Lung (tissue), 11 donors: ENCODE measurements at regions not wholly inside any gene's neighbourhood (a gene's known extent, or its start where the extent isn't known, plus 50 kb on each side); places are given as distances from the start of the nearest gene placed in this dataset.

Experiments
- ATAC-seq: fragments of 200-7000 bp; cut with Tn5 transposase; one replicate; pipeline ENCODE4 v1.9.1; 2020; ENCODE audit warnings: moderate number of reproducible peaks; ENCODE audit not compliant: insufficient read depth, low FRiP score
- DNase-seq, 3 donors: peaks; one replicate each; pipeline ENCODE4 v3.0.0-alpha.2; 2013 to 2017
- H3K27ac ChIP-seq, 2 donors: one replicate each; pipeline ENCODE4 v1.5.1; 2013; ENCODE audit warnings: mild to moderate bottlenecking in 2 of 2, moderate library complexity in 2 of 2, control low read depth in 1 of 2, inconsistent platforms in 1 of 2, low read depth in 1 of 2, low read length in 1 of 2
- H3K27me3 ChIP-seq, 3 donors: one replicate each; pipeline ENCODE4 v1.5.1; 2013; ENCODE audit warnings: low read length in 2 of 3; ENCODE audit not compliant: control insufficient read depth in 3 of 3, insufficient read depth in 3 of 3
- H3K36me3 ChIP-seq, 4 donors: one replicate each; pipeline ENCODE4 v1.5.1; 2013; ENCODE audit warnings: low read length in 4 of 4, mild to moderate bottlenecking in 1 of 4, moderate library complexity in 1 of 4; ENCODE audit not compliant: control insufficient read depth in 4 of 4, insufficient read depth in 4 of 4
- H3K4me1 ChIP-seq, 5 donors: one replicate each; pipeline ENCODE4 v1.5.1; 2013; ENCODE audit warnings: low read length in 5 of 5, mild to moderate bottlenecking in 2 of 5, moderate library complexity in 1 of 5; ENCODE audit not compliant: control insufficient read depth in 5 of 5, insufficient read depth in 5 of 5
- H3K4me3 ChIP-seq: one replicate; pipeline ENCODE4 v1.5.1; 2013; ENCODE audit warnings: mild to moderate bottlenecking, control low read depth, moderate library complexity
- H3K9ac ChIP-seq, 2 donors: one replicate each; pipeline ENCODE4 v1.5.1; 2013; ENCODE audit warnings: low read length in 2 of 2, control low read depth in 1 of 2; ENCODE audit not compliant: insufficient read depth in 1 of 2
- H3K9me3 ChIP-seq, 4 donors: one replicate each; pipeline ENCODE4 v1.5.1; 2013; ENCODE audit warnings: low read length in 3 of 4, mild to moderate bottlenecking in 1 of 4, moderate library complexity in 1 of 4; ENCODE audit not compliant: control insufficient read depth in 4 of 4, insufficient read depth in 3 of 4
- WGBS, 2 donors: extraction: QIAGEN DNeasy Blood & Tissue Kit; methylation state at CpG; one replicate each; pipeline ENCODE4 v1.1.7; 2013; 5-methylcytosine and 5-hydroxymethylcytosine counted together
- TF ChIP-seq, protein P1 (sequence below): IDR thresholded peaks from 2 replicates; pipeline ENCODE4 v1.5.1; 2012; ENCODE audit warnings: mild to moderate bottlenecking; ENCODE audit errors: control extremely low read depth, extremely low read depth
- donor health status: control.
- donor health status: control.
- donor health status: Bipolar disorder and iron deficiency.
- donor health status: healthy.
- donor health status: DM: yes; HTN: yes; CAD: no.

GRCh38 chr4:176561368-176561767 is 231.4 kb downstream of the VEGFC start:
- Histone ChIP-seq H3K27ac (no peak overlapping the region), H3K36me3 (no peaks in the 10 kb centered on the region), H3K27me3 (no peaks in the 10 kb centered on the region), H3K4me1 (peaks cover 0 to 33% (median 0%) of the 10 kb centered on the region in 5 donors), H3K9ac (no peak overlapping the region), H3K9me3 (no peaks in the 10 kb centered on the region), H3K4me3 (no peak overlapping the region)
- no peak for DNase-seq
- no peak for ATAC-seq
- 94 to 97% methylated on average over 4 of the region's 4 CpGs for WGBS, 2 donors
- TF ChIP-seq, protein P1, sequence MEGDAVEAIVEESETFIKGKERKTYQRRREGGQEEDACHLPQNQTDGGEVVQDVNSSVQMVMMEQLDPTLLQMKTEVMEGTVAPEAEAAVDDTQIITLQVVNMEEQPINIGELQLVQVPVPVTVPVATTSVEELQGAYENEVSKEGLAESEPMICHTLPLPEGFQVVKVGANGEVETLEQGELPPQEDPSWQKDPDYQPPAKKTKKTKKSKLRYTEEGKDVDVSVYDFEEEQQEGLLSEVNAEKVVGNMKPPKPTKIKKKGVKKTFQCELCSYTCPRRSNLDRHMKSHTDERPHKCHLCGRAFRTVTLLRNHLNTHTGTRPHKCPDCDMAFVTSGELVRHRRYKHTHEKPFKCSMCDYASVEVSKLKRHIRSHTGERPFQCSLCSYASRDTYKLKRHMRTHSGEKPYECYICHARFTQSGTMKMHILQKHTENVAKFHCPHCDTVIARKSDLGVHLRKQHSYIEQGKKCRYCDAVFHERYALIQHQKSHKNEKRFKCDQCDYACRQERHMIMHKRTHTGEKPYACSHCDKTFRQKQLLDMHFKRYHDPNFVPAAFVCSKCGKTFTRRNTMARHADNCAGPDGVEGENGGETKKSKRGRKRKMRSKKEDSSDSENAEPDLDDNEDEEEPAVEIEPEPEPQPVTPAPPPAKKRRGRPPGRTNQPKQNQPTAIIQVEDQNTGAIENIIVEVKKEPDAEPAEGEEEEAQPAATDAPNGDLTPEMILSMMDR, result no peak

DNA sequence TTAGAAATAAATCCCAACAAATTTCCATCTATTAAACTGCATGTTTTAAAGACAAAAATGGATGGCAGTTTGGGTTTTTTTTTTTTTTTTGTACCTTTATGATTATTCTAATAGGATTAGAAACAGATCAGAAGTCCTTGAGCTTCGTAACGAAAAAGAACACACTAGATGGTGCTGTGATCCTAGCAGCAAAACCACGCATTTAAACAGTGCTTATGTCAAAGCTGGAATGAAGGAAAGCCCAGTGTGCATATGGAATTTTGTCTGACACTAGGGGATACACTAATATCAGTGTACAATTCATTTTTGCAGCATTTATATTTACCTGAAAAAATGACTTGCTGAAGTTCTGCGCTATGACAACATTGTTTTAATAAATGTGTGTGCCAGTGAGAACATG is 229.1 kb downstream of the VEGFC start:
- peak; percentile 32 to 92 (median 85) for DNase-seq
- no peaks in the 10 kb centered on the region for H3K36me3 ChIP-seq
- TF ChIP-seq, protein P1, result no peak
- ATAC-seq, result no peak
- no peak overlapping the region for H3K4me3 ChIP-seq
- 70 to 73% methylated on average over 4 of the region's 4 CpGs for WGBS, 2 donors
- peaks cover 0 to 16% (median 0%) of the 10 kb centered on the region in 5 donors for H3K4me1 ChIP-seq
- no peaks in the 10 kb centered on the region for H3K27me3 ChIP-seq
- no peaks in the 10 kb centered on the region for H3K9me3 ChIP-seq
- H3K9ac ChIP-seq, result no peak overlapping the region
- no peak overlapping the region for H3K27ac ChIP-seq

DNA sequence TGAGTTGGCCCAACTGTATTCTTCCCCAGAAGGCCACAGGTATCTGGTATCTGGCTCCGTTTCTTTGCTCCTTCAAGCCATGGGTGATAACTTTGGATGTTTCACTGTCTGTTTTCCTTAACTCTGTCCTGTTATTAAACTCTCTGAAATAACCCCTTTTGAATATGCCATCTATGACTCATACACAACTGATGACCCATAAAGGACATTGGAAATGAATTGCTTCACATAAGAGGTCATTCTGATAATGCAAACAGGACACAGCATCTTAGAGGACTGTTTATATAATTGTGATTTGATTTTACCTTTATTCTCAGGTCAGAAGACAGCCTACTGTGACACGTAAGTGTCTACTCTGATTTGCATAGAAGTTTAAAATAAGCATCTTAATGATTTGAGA is 227.7 kb downstream of the VEGFC start:
- no peak overlapping the region for H3K4me3 ChIP-seq
- peaks cover 0 to 4% (median 0%) of the 10 kb centered on the region in 5 donors for H3K4me1 ChIP-seq
- no peak overlapping the region for H3K27ac ChIP-seq
- no peaks in the 10 kb centered on the region for H3K27me3 ChIP-seq
- ATAC-seq (no peak), DNase-seq (no peak)
- 90 to 91% methylated on average over 2 of the region's 2 CpGs for WGBS, 2 donors
- no peaks in the 10 kb centered on the region for H3K9me3 ChIP-seq
- H3K9ac ChIP-seq, result no peak overlapping the region
- H3K36me3 ChIP-seq, result no peaks in the 10 kb centered on the region
- TF ChIP-seq, protein P1, result no peak

DNA sequence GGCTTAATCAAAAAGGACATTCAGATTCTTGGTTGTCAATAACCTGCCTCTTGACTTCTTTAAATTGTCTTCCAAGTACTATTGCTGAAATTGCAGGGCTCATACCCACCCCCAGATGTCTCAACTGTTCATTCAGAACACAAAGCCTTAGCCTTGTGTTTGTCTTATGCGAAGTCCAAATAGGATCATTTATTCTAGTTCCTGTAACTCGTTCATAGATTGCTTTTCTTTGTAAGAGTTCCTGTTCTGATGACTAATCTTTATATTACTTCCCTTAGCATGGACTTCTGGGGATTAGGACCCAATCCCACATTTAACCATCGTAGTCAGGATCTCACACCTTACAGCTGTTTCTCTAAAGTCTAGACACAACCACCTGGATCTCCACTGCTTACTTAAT is 226.0 kb downstream of the VEGFC start:
- WGBS, 2 donors, result 53 to 54% methylated on average over 3 of the region's 3 CpGs
- DNase-seq, result no peak

More for the DNA sequence above, 226.0 kb downstream of the VEGFC start:
- no peak for ATAC-seq
- TF ChIP-seq, protein P1, result no peak
- H3K4me3 ChIP-seq, result no peak overlapping the region
- no peaks in the 10 kb centered on the region for H3K27me3 ChIP-seq
- H3K36me3 ChIP-seq, result no peaks in the 10 kb centered on the region
- no peaks in the 10 kb centered on the region for H3K9me3 ChIP-seq
- H3K4me1 ChIP-seq, result no peaks in the 10 kb centered on the region
- H3K27ac ChIP-seq, result no peak overlapping the region
- no peak overlapping the region for H3K9ac ChIP-seq
